ENCODE measurements at regions not wholly inside any gene's neighbourhood (a gene's known extent, or its start where the extent isn't known, plus 50 kb on each side); places are given as distances from the start of the nearest gene placed in this dataset.
A peak's percentile ranks its signal among the peaks of the same experiment; 100 is the strongest.

DNA sequence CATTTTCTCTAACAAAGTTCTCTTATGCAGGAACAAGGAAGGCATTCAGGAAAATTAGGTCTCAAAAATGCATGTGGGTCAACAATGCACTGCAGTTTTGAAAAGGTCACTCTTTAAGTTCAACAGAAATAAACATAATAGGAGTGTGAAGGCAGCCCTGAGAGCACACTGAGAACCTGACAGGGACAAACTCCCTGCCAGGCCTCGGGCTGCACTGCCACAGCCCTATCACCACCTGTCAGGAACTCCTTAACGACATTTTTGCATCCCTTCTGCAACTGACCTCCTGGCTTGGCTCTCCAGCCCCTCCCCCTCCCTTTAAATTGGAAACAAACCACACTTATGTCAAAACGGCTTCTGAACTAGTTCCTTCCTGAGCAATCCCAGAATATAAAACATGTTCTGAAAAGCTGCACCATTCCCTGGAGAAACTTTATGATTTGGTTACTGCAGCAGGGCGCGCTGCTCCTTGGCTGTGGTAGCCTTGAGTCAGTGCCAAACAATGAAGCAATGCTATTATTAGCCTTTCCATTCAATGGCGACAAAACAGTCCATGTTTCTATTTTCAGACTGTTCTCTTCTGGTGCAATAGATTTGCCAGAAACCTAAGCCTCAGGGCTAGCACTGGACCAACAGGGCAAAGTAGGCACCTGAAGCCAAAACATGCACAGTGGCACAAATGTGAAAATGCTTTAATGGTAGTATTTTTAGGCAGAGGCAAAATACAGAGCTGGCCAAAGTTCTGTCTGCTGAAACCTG, 160.1 kb upstream of the ZNF608 start:
- peak; percentile 43 to 74 (median 68) for TF ChIP-seq POLR2AphosphoS5 (IDR thresholded peaks at IDR 0.05)
- TF ChIP-seq, protein P1, sequence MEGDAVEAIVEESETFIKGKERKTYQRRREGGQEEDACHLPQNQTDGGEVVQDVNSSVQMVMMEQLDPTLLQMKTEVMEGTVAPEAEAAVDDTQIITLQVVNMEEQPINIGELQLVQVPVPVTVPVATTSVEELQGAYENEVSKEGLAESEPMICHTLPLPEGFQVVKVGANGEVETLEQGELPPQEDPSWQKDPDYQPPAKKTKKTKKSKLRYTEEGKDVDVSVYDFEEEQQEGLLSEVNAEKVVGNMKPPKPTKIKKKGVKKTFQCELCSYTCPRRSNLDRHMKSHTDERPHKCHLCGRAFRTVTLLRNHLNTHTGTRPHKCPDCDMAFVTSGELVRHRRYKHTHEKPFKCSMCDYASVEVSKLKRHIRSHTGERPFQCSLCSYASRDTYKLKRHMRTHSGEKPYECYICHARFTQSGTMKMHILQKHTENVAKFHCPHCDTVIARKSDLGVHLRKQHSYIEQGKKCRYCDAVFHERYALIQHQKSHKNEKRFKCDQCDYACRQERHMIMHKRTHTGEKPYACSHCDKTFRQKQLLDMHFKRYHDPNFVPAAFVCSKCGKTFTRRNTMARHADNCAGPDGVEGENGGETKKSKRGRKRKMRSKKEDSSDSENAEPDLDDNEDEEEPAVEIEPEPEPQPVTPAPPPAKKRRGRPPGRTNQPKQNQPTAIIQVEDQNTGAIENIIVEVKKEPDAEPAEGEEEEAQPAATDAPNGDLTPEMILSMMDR (IDR thresholded peaks at IDR 0.05): no peak
